Activated CD8-positive, alpha-beta memory T cell treated with anti-CD3 and anti-CD28 coated beads for 24 hours (primary cell): ENCODE measurements at regions not wholly inside any gene's neighbourhood (a gene's known extent, or its start where the extent isn't known, plus 50 kb on each side); places are given as distances from the start of the nearest gene placed in this dataset.
A peak's percentile ranks its signal among the peaks of the same experiment; 100 is the strongest.
"Not testable (repeated sequence)": the region's sequence is repeated elsewhere in the genome, so short reads cannot be mapped to it uniquely, and the experiment has no call there.

ENCODE experiments used
- DNase-seq: peaks from one replicate; pipeline ENCODE4 v3.0.0-alpha.2; 2020

DNA sequence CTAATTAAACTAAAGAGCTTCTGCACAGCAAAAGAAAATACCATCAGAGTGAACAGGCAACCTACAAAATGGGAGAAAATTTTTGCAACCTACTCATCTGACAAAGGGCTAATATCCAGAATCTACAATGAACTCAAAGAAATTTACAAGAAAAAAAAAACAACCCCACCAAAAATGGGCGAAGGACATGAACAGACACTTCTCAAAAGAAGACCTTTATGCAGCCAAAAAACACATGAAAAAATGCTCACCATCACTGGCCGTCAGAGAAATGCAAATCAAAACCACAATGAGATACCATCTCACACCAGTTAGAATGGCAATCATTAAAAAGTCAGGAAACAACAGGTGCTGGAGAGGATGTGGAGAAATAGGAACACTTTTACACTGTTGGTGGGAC lies 100.7 kb downstream of the GPX5 start:
- DNase-seq: not testable (repeated sequence)

DNA sequence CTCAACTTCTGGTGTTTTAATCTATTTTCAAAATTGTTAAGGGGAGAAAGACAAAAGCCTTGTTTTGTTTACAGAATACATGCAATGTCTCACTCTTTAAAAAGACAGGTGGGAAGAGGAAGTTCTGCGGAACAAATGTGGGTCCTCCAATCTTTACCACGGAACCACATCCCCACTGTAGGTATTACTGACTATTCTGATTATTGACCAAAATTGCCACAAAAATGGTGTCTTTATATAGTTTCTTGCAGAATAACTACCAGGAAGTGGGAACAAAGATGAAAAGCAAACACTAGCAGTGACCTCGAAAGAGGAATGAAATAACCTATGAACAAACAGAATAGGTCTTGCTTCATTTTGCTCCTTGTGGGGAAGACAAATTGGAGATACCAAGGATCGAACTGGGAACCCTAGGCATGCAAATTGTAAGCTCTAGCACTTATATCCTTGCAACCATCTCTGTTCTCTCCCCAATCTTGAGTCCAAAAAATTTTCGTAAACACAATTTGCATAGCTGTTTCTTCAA lies 106.7 kb downstream of the GPX5 start:
- no peak for DNase-seq

DNA sequence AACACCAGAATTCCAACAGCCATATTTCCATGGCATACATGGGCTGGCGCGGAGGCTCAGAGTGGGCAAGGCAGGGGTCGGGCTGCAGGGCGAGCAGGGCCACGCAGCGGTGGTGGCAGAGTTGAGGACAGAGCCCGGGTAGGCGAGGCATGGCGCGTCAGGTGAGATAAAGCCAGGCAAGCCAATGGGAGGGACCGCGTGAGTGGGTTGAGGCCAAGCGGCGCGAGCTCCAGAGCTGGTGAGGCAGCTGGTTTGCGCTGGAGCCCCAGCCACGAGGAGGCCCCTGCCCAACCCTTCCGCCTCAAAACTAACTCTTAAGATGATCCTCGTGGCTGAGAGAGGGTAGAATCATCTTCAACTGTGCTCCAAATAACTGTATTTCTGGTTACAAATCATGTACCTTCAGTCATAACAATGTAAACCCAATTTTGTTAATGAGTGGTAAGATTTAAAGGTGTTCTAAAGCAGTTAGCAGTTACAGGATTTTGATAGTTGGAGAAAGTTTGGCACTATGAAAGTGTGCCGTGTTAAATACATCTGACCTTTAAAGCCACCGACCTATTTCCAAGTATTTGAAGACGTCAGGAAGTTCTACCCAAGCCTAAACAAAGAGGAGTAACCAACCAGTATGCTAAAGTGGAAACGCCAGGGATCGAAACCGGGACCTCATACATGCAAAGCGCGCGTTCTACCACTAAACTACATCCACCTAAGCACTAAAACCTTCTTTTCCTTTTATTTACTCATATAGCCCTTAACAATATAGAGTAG lies 107.9 kb downstream of the GPX5 start:
- no peak for DNase-seq

DNA sequence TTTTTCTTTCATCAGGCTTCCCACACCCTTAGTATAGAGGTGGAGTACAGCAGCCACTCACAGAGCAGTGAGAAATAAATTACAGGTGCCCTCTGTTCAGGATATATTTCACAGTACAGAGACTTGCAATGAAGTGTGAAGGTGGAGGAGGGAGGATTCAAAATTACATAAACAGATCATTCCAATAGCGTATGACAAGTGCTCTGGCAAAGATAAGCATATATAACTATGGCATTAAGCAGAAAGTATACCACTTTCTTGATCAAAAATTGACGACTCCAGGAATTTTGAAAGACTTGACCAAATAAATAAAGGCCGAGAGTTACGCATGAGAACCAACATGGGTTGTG lies 108.7 kb downstream of the GPX5 start:
- DNase-seq: no peak

DNA sequence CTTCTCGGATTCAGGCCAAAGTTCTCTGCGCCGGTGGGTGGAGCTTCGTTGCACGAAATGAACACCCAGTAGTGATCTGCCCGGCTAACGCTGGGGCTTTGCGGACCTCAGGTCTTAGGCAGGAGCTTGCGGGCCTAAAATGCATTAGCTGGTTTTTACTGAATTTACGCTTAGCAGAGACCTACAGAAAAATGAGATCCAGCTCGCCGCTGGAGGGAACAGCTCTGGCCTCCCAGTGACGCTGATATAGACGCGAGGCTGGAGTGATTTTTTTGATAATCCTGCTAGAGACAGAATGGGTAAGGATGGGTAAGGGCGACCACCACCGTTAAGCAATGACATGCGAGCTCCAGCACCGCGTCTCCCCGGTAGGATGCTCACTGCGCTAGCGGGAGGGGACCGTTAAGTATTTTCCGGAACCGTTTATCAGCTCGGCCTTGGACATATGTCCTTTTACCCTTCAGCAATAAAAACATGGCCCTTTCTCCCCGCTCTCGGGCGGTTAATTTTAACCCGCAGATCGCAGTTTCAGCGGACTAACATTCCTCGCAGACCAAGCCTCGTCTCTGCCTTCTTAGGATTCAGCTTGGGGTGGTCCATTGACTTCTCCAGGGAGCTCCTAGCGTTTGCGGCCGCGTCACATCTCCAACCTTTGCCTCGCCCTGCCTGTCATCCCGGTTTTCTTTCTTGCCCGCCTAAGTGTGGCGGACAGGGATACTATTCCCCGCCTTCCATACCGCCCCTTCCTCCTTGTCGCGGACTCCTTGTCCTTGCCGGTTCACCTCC lies 109.3 kb downstream of the GPX5 start:
- no peak for DNase-seq

DNA sequence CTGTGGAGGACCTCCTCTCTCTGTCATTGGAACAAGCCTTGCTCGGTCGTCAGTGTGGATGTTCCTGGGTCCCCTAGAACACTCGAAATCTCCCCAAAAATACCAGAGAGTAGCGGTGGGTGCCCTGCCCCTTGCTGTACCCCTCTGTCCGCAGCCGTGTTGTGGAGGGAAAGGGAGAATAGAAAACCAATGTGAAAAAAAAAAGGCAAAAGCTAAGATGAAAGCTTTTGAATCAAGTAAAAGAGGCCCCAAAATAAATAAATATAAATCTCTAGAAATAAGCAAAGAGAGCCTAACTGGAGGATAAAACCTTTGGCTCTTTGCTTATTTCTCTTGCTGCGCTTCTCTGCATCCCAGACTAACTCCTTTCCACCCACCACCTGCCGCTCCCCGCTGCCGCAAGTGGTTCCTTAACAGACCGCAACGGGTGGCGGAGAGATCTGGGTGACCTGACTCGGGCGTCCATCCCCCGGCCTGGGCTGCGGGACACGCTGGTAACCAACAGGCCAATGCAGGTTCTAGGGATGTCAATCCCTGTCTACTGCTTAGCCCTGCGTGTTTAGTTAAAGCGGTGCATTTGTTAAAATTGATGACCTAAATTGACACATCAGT lies 110.0 kb downstream of the GPX5 start:
- no peak for DNase-seq

DNA sequence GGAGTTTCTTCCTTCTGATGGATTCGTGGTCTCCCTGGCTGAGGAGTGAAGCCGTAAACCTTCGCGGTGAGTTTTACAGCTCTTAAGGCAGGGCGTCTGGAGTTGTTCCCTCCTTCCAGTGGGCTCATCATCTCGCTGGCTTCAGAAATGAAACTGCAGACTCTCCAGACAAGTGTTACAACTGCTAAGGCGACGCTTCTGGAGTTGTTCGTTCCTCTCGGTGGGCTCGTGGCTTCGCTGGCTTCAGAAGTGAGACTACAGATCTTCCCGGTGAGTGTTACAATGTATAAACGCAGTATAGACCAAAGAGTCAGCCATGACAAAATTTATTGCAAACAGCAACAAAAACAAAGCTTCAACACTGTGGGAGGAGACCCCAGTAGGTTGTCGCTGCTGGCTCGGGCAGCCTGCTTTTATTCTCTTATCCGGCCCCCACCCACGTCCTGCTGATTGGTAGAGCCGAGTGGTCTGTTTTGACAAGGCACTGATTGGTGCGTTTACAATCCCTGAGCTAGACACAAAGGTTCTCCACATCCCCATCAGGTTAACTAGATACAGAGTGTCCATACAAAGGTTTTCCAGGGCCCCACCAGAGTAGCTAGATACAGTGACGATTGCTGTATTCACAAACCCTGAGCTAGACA lies 113.2 kb downstream of the GPX5 start:
- DNase-seq: no peak

DNA sequence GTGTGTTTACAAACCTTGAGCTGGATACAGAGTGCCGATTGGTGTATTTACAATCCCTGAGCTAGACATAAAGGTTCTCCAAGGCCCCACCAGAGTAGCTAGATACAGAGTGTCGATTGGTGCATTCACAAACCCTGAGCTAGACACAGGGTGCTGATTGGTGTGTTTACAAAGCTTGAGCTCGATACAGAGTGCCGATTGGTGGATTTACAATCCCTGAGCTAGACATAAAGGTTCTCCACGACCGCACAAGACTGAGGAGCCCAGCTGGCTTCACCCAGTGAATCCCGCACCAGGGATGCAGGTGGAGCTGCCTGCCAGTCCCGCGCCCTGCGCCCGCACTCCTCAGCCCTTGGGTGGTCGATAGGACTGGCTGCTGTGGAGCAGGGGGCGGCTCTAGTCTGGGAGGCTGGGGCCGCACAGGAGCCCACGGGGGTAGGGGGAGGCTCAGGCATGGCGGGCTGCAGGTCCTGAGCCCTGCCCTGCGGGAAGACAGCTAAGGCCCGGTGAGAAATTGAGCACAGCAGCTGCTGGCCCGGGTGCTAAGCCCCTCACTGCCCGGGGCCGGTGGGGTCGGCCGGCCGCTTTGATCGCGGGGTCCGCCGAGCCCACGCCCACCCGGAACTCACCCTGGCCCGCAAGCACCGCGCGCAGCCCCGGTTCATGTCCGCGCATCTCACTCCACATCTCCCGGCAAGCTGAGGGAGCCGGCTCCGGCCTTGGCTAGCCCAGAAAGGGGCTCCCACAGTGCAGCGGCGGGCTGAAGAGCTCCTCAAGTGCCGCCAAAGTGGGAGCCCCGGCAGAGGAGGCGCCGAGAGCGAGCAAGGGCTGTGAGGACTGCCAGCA lies 114.0 kb downstream of the GPX5 start:
- DNase-seq: not testable (repeated sequence)

DNA sequence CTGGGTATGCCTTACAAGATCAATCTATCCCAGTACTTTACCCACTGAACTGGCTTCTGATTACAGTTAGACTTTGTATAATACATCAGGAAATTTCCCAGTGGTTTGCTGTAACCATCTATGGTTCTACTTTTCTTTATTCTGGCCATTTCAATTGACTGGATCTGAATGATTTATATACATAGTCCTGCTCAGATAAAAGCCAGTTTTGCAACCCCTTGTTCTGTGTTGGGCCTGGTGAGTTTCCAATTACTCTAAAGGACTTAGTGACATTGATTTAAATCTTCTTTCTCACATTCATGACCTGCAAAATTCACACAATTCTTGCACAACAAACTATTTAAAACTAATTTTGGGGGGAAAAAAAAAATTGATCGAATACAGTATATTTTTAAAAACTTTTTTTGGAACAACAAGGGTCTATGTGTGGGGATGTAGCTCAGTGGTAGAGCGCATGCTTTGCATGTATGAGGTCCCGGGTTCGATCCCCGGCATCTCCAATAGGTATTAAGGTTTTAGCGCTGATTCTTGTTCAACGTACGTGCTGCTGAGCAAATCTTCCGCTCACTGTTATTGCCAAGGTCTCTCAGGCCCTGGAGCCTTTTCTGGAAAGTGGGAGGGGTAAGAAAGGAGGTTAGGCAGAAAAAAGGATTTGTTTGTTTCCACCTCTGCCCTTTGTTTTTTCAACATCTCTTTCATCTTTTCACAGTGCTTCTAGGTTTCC lies 117.5 kb downstream of the GPX5 start:
- DNase-seq: peak; percentile 76

DNA sequence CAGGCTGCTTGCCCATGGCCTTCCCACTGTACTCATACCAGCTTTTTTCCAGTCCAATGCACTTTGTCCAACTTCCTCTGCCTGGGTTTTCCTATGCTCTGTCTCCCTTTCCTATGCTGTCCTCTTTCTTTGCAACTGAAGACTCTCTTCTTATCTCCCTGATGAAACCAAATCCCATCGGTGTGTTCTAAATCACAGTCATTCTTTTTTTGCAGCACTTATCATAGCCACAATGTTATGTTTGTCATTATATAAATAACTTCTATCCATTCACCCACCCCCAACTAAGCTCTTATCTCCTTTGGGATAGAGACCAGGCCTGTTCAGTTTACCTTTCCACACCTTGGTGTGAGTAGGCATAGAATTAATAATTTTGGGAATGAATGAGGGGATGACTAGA lies 121.0 kb downstream of the GPX5 start:
- no peak for DNase-seq

DNA sequence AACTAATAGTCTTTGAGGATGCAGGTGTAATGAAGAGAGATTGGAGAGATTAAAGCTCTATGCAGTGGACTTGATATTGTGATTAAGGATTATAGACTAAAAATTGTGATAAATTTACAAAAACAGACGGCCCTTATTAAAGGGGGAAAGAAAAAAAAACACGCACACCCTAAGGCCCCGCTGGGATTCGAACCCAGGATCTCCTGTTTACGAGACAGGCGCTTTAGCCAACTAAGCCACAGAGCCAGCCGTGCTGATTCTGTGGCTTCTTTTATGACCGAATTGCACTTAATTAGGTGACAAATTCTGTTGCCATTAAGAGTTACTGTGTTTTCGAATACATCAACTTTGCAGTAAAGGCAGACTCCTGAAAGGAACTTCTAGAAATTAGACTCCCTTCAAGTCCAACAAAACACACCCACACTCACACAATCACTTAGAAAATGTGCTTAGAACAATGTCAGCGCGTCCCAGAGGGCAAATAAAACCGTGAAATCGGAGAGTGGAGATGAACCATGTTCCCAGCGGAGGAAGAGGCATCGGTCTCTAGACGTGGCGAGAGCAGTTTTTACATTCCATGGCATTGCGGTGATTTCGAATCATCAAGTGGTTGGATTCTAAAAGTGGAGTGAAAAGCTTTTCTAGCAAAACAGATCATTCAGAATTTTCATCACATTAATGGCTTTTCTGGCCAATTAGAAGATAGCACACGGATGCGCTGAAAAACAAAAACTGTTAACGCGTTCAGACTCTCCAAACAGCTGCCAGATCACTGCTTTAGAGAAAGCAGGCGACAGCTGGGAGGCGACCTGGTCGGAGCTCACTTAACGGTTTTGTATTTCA lies 122.6 kb downstream of the GPX5 start:
- DNase-seq: peak; percentile 88

DNA sequence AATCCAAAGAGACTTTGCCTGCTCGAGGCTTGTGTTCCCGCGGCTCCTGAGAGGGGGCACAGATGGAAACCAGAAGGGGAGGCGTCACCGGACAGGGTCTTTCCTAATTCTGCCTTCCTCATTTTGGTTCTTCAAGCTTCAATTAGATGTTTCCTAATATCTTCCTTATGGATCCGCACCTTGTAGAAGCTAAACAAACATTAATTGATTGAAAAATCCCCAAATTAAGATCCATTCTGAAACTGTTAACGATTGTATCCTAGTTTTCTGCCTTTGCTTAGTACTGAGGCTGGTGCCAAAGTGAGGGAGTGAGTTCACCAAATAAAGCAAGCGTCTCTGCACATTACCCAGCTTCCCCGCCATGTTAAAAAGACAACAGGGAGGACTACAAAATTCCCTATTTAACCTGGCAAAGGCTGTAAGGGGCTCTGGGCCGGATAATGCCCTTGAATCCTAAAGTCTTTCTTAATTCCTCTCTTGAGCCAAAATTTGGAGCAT lies 123.2 kb downstream of the GPX5 start:
- DNase-seq: no peak

DNA sequence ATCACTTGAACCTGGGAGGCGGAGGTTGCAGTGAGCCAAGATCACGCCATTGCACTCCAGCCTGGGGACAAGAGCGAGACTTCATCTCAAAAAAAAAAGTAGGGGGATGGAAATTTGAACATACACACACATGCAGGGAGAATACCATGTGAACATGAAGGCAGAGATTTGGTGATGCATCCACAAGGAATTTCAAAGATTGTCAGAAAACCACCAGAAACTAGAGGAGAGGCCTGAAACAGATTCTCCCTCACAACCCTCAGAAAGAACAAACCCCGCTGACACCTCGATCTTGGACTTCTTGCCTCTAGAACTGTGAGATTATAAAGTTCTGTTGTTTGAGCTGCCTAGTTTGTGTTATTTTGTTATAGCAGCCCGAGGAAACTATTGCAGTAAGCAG lies 125.5 kb downstream of the GPX5 start:
- DNase-seq: no peak

DNA sequence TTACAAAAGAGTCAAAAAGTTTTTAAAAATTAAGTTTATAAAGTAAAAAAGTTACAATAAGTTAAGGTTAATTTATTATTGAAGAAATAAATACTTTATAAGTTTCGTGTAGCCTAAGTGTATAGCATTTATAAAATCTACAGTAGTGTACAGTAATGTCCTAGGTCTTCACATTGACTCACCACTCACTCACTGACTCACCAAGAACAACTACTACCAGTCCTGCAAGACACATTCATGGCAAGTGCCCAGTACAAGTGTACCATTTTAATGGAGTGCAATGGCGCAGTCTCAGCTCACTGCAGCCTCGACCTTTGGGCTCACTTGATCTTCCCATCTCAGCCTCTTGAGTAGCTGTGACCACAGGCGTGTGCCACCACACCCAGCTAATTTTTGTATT lies 128.2 kb downstream of the GPX5 start:
- no peak for DNase-seq

DNA sequence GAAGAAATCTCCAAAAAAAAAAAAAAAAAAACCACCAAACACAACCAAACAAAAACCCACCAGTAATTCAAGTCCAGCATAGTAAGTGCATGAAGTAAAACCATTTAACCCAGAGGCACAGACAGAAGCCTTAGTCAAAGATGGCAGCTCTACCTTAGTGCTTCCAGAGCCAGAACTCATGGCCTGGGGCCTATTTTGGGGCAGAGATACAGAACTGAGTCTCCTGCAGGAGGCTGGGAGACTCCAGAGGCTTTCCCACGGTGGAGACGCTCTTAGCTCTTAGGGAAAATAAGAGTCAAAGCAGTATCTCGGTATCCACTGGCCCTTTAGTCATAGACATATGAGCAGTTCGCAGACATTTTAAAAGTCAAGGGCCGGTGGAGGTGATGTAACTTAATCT lies 129.5 kb downstream of the GPX5 start:
- DNase-seq: no peak

DNA sequence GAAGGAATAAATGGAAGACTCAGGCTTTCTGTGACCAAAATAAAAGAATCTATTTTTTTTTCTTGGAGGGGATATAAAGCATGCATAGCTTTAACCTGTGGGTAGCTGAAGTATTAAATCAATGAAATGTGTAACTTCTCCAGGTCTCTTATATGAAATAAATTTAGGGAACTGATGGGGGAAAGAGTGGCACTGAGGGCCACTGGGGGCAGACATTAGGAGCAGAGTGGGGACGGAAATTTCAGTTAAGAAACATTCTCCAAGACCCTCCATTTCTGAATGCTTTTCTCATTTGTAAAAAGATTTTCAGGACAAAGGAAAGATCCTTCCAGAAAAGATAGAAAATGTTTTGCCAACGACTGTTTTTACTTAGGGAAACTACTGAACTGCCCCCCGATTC lies 131.0 kb downstream of the GPX5 start:
- no peak for DNase-seq

DNA sequence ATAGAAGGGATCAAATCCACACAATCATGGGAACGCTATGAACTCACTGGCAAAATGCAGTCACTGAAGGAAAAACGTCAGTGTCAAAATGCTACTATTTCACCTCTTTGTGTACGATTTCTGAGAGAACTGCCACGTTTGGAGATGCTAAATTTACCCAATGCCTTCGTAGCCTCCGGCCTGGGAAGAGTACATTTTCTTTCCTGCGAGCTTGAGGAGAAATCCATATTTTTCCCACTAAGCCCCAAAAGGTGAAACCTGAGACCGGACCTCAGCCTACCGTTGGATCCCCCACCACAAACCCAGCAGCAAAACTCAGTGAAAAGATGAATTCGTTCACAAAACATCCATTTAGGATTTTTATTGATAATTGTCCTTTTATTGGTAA lies 131.7 kb downstream of the GPX5 start:
- DNase-seq: no peak

DNA sequence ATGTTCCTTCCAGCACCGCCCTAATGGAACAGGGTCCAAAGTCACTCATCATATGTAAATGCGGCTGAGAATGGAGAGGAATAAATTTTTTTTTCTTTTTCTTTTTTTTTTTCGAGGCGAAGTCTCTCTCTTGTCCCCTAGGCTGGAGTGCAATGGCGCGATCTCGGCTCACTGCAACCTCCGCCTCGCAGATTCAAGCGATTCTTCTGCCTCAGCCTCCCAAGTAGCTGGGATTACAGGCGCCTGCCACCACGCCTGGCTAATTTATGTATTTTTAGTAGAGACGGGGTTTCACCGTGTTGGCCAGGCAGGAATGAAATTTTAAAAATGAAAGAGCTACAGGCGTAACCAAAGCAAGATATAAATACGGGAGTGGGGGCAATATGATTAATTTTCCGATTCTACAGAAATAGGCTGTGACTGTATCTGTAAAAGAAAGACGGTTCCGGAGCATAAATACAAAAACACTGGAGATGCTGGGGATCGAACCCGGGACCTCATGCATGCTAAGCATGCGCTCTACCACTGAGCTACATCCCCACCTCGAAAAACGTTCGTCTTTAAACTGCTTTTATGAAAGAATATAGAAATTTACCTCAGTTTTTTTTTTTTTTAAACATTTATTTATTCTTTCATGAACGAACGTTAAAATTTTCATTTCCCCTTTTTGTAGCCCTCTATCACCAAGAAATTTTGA lies 132.2 kb downstream of the GPX5 start:
- DNase-seq: peak; percentile 82

DNA sequence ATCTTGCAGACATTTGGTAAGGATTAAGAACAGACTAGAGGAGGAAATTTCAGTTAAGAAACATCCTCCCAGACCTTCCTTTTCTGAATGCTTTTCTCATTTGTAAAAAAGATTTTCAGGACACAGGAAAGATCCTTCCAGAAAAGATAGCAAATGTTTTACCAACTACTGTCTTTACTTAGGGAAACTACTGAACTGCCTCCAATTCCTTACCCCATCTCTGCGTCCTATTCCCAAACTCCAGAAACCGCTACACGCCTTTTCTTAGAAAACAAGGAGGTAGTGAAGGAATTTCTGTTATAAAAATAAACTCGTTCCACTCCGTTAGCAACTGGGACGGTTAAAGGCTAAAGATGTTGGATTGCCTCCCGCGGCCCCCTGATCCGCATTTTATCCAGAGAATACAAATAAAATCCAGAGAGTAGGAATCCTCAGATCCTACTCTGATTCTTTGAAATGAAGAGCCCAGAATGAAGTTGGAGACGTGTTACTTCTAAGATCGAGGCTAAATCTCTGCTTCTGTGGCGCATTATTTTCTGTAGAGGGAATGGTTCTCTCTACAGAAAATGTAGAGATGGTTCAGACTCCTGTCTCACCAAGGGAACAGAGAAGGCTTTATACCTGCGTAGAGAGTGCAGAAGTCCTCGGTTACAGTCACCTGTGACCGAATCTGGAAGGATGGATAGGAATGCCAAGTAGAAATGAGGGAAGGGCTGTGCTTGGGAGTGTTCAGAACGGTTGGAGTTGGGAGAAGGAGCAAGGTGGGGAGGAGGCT lies 133.0 kb downstream of the GPX5 start:
- DNase-seq: no peak
